HG03439 (cell line): ENCODE measurements at regions not wholly inside any gene's neighbourhood (a gene's known extent, or its start where the extent isn't known, plus 50 kb on each side); places are given as distances from the start of the nearest gene placed in this dataset.

Experiments
- ATAC-seq: cut with Tn5 transposase; IDR thresholded peaks from one replicate; pipeline ENCODE4 v1.9.1; 2021; ENCODE audit warnings: mild to moderate bottlenecking, moderate library complexity; ENCODE audit not compliant: unreplicated experiment

GRCh38 chr9:88730780-88731179 lies 195.8 kb downstream of the NXNL2 start:
- no peak for ATAC-seq

GRCh38 chr9:88732128-88732527 lies 197.2 kb downstream of the NXNL2 start:
- no peak for ATAC-seq

- ATAC-seq: no peak
These were observed 198.9 kb downstream of the NXNL2 start for GRCh38 chr9:88733651-88734421.

- ATAC-seq: no peak
These were observed 199.5 kb downstream of the NXNL2 start for GRCh38 chr9:88734527-88734926.

GRCh38 chr9:88736136-88736637 lies 201.2 kb downstream of the NXNL2 start:
- no peak for ATAC-seq

- no peak for ATAC-seq
These were observed 202.1 kb downstream of the NXNL2 start for GRCh38 chr9:88737031-88737430.

- ATAC-seq: no peak
These were observed 202.9 kb downstream of the NXNL2 start for GRCh38 chr9:88737876-88738275.

GRCh38 chr9:88738709-88739108 lies 203.7 kb downstream of the NXNL2 start:
- ATAC-seq: no peak

GRCh38 chr9:88739373-88739772 lies 204.4 kb downstream of the NXNL2 start:
- ATAC-seq: no peak

GRCh38 chr9:88740844-88741243 lies 205.9 kb downstream of the NXNL2 start:
- ATAC-seq: no peak

- ATAC-seq: no peak
These were observed 206.4 kb downstream of the NXNL2 start for GRCh38 chr9:88741335-88741734.

- no peak for ATAC-seq
These were observed 207.5 kb downstream of the NXNL2 start for GRCh38 chr9:88742483-88742882.

GRCh38 chr9:88742905-88743304 lies 207.9 kb downstream of the NXNL2 start:
- no peak for ATAC-seq

GRCh38 chr9:88745276-88746001 lies 210.5 kb downstream of the NXNL2 start:
- ATAC-seq: no peak

GRCh38 chr9:88746029-88746742 lies 211.2 kb downstream of the NXNL2 start:
- no peak for ATAC-seq

- no peak for ATAC-seq
These were observed 211.9 kb downstream of the NXNL2 start for GRCh38 chr9:88746743-88747398.

- no peak for ATAC-seq
These were observed 212.8 kb downstream of the NXNL2 start for GRCh38 chr9:88747768-88748167.

- no peak for ATAC-seq
These were observed 213.7 kb downstream of the NXNL2 start for GRCh38 chr9:88748566-88749261.

GRCh38 chr9:88749420-88749819 lies 214.4 kb downstream of the NXNL2 start:
- no peak for ATAC-seq

GRCh38 chr9:88750832-88751360 lies 215.9 kb downstream of the NXNL2 start:
- ATAC-seq: no peak
